ENCODE measurements at regions not wholly inside any gene's neighbourhood (a gene's known extent, or its start where the extent isn't known, plus 50 kb on each side); places are given as distances from the start of the nearest gene placed in this dataset.

- no peak for FAIRE-seq
Observed at GRCh38 chr2:177314722-177315264, 50.3 kb upstream of the NFE2L2 start.

GRCh38 chr2:177315364-177315763 is 50.8 kb upstream of the NFE2L2 start:
- no peak for FAIRE-seq

- FAIRE-seq = no peak
Observed at GRCh38 chr2:177316756-177317155, 52.2 kb upstream of the NFE2L2 start.

GRCh38 chr2:177317443-177317842 is 52.9 kb upstream of the NFE2L2 start:
- no peak for FAIRE-seq

GRCh38 chr2:177317857-177318256 is 53.3 kb upstream of the NFE2L2 start:
- FAIRE-seq = no peak

GRCh38 chr2:177318613-177319012 is 54.1 kb upstream of the NFE2L2 start:
- FAIRE-seq = no peak

GRCh38 chr2:177320596-177320995 is 56.1 kb upstream of the NFE2L2 start:
- no peak for FAIRE-seq

- no peak for FAIRE-seq
Observed at GRCh38 chr2:177322801-177323261, 58.3 kb upstream of the NFE2L2 start.

GRCh38 chr2:177324797-177325196 is 60.3 kb upstream of the NFE2L2 start:
- no peak for FAIRE-seq

- no peak for FAIRE-seq
Observed at GRCh38 chr2:177325554-177325953, 61.0 kb upstream of the NFE2L2 start.

- no peak for FAIRE-seq
Observed at GRCh38 chr2:177326005-177326404, 61.5 kb upstream of the NFE2L2 start.

GRCh38 chr2:177326591-177326990 is 62.1 kb upstream of the NFE2L2 start:
- FAIRE-seq = no peak

GRCh38 chr2:177327009-177327408 is 62.5 kb upstream of the NFE2L2 start:
- no peak for FAIRE-seq

- no peak for FAIRE-seq
Observed at GRCh38 chr2:177328056-177328455, 63.5 kb upstream of the NFE2L2 start.

GRCh38 chr2:177329064-177329463 is 63.5 kb upstream of the AGPS start:
- no peak for FAIRE-seq

GRCh38 chr2:177331466-177331997 is 61.0 kb upstream of the AGPS start:
- FAIRE-seq = no peak

GRCh38 chr2:177332026-177332991 is 60.3 kb upstream of the AGPS start:
- peak; percentile 80 for FAIRE-seq

GRCh38 chr2:177332992-177333388 is 59.6 kb upstream of the AGPS start:
- no peak for FAIRE-seq

- peak; percentile 39 for FAIRE-seq
Observed at GRCh38 chr2:177334940-177335543, 57.5 kb upstream of the AGPS start.

GRCh38 chr2:177335917-177336450 is 56.6 kb upstream of the AGPS start:
- FAIRE-seq = no peak

- no peak for FAIRE-seq
Observed at GRCh38 chr2:177338177-177338721, 54.3 kb upstream of the AGPS start.

- FAIRE-seq = no peak
Observed at GRCh38 chr2:177340158-177340557, 52.4 kb upstream of the AGPS start.

- no peak for FAIRE-seq
Observed at GRCh38 chr2:177342736-177343135, 49.8 kb upstream of the AGPS start.
